Astrocyte of the spinal cord (primary cell): ENCODE measurements at regions not wholly inside any gene's neighbourhood (a gene's known extent, or its start where the extent isn't known, plus 50 kb on each side); places are given as distances from the start of the nearest gene placed in this dataset.
"Not testable (repeated sequence)": the region's sequence is repeated elsewhere in the genome, so short reads cannot be mapped to it uniquely, and the experiment has no call there.

ENCODE experiments used
- DNase-seq: peaks from one replicate; pipeline ENCODE4 v3.0.0; 2011; ENCODE audit warnings: low read depth, low spot score
- H3K4me3 ChIP-seq: 2 replicates; pipeline ENCODE4 v1.5.1; 2011; ENCODE audit warnings: low read depth, mild to moderate bottlenecking, low read length, moderate library complexity
- CTCF ChIP-seq: IDR thresholded peaks from 2 replicates; pipeline ENCODE4 v1.5.1; 2012; ENCODE audit warnings: low read depth, mild to moderate bottlenecking, low read length, inconsistent platforms
- in situ Hi-C: cut with HindIII; loops from 2 replicates; pipeline ENCODE4 v1.10.0; 2017; ENCODE audit warnings: low sequenced_read_pairs

DNA sequence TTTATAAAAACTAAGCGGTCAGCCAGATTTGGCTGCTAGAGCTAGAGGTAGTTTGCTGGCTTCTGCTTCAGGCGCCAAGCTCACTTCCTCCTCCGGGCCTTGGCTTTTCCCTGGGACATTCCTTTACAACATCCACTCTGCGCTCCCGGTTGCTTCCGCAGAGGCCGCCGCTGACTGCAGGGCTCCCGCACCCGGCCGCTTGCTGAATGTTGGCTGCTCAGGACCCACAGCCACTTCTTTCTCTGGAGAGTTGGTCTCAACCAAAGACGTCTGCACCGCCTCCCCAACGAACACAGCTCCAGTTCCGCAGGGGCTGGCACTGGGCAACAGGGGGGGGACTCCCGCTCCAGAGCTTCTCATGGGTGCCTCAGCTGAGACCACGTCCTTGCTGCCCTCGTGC lies 282.8 kb downstream of the TFAP2C start:
- in situ Hi-C loops, result no loop called here
- no peak for TF ChIP-seq CTCF
- no peak for DNase-seq
- H3K4me3 ChIP-seq, result no peak overlapping the region

DNA sequence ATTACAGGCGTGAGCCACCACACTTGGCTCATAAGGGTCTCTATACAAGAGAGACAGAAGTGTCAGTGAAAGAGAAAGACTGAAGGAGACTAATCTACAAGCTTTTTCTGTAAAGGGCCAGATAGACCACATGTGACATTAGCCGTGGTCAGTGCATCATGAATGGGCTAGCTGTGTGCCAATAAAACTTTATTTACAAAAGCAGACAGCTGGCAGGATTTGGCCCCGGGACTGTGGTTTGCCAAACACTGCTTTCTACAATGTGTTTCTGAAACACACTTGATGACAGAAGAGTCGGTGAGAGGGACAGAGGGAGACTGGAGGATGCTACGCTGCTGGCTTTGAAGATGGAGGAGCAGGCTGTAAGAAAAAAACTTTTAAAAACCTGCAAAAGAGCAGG lies 285.4 kb downstream of the TFAP2C start:
- in situ Hi-C loops, result no loop called here
- no peak for TF ChIP-seq CTCF
- no peak for DNase-seq
- H3K4me3 ChIP-seq, result no peak overlapping the region

DNA sequence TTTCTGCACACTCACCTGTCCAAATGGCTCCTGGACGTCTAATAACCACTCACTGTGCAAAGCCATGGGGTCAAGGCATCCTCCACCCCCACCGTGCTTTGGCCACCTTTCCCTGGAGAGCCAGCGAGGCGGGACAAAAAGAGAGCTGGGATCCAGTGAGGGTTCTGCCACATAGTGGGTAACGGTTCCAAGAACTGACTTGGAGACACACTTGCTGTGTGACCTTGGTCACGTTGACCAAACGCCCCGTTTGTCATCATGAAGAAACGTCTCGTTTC lies 287.2 kb downstream of the TFAP2C start:
- DNase-seq, result no peak
- TF ChIP-seq CTCF, result no peak
- in situ Hi-C loops, result no loop called here
- H3K4me3 ChIP-seq, result no peak overlapping the region

DNA sequence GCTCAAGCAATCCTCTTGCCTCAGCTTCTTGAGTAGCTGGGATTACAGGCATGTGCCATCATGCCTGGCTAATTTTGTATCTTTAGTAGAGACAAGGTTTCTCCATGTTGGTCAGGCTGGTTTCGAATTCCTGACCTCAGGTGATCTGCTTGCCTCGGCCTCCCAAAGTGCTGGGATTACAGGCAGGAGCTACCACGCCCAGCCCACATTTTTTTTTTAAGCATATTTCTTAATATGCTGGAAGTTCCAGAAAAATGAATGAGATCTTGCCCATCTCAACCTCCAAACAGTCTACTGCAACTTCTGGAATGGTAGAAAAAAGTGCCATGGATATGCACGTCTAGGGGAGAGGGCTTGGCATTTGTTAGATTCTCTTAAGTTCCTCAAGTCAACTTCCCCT lies 290.9 kb downstream of the TFAP2C start:
- in situ Hi-C loops, DNase-seq, H3K4me3 ChIP-seq: not testable (repeated sequence)

DNA sequence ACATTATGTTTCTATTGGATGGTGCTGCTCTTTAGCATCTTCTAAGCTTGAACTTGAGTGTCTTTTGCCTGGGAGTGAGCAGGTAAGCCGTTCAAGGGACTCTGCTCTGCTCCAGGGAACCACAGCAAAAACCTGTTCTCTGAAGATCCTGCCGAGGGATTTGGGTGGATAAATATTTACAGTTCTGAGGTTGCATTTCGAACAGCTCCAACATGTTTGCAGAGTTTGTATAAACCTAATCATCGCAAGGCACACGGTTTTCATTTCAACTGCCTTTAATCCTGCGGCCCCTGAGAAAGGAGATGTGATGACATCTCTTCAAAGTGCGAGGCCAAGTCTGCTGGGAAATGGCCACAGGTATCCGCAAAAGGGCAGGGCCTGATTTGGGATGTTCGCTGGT lies 293.4 kb downstream of the TFAP2C start:
- TF ChIP-seq CTCF, result no peak
- no peak for DNase-seq
- in situ Hi-C loops, result no loop called here
- H3K4me3 ChIP-seq, result no peak overlapping the region

GRCh38 chr20:56924292-56925081 lies 295.4 kb downstream of the TFAP2C start:
- TF ChIP-seq CTCF, result no peak
- H3K4me3 ChIP-seq, result no peak overlapping the region
- in situ Hi-C loops, result no loop called here

GRCh38 chr20:56925082-56925830 lies 296.1 kb downstream of the TFAP2C start:
- in situ Hi-C loops, result no loop called here
- no peak overlapping the region for H3K4me3 ChIP-seq
- TF ChIP-seq CTCF, result no peak
- DNase-seq, result no peak

More at GRCh38 chr20:56924292-56925081, 295.4 kb downstream of the TFAP2C start:
- DNase-seq, result peak; percentile 11
